ENCODE measurements at regions not wholly inside any gene's neighbourhood (a gene's known extent, or its start where the extent isn't known, plus 50 kb on each side); places are given as distances from the start of the nearest gene placed in this dataset.

GRCh38 chr9:86672301-86672700 lies 275.0 kb downstream of the GAS1 start:
- no peaks in the 10 kb centered on the region for H4K20me1 ChIP-seq (ENCODE audit: insufficient read depth)
- no peak overlapping the region for H3K4me2 ChIP-seq
- H2AFZ ChIP-seq (ENCODE audit: low read depth), result no peak overlapping the region
- no peak overlapping the region for H3K27ac ChIP-seq (ENCODE audit: low read depth in 2 of 2, low read length in 1 of 2)
- H3K27me3 ChIP-seq (ENCODE audit: insufficient read depth), result no peaks in the 10 kb centered on the region
- H3K36me3 ChIP-seq (replicated peaks in 1 of 2; ENCODE audit: control insufficient read depth in 1 of 2, insufficient read depth in 2 of 2, low read length in 1 of 2), result no peaks in the 10 kb centered on the region
- 76% methylated on average over 9 of the region's 9 CpGs for WGBS (ENCODE audit: low lambda C conversion rate)
- H3K4me1 ChIP-seq (ENCODE audit: control insufficient read depth in 1 of 2, insufficient read depth in 2 of 2, low read depth in 1 of 2, low read length in 1 of 2), result peaks cover 2 to 6% of the 10 kb centered on the region in 2 experiments; a peak in 1 of 4 replicates
- DNase-seq, result no peak
- 0 out of 2 replicates have a peak, but pooled peaks cover 8% of the 10 kb centered on the region for H3K9me3 ChIP-seq
- TF ChIP-seq TCF12 (IDR thresholded peaks at IDR 0.05) (no peak), RFX5 (IDR thresholded peaks at IDR 0.05; ENCODE audit: low read length) (no peak), MAX (IDR thresholded peaks at IDR 0.05; ENCODE audit: low read depth) (no peak)
- H3K79me2 ChIP-seq (ENCODE audit: insufficient read depth), result no peaks in the 10 kb centered on the region
- no peak overlapping the region for H3K9ac ChIP-seq
- ChIA-PET POLR2A (no interaction called here), CTCF (no interaction called here)
- H3K4me3 ChIP-seq (ENCODE audit: low read depth in 2 of 2, low read length in 1 of 2), result no peak overlapping the region
- no peaks in the 10 kb centered on the region for H3F3A ChIP-seq (replicated peaks; ENCODE audit: insufficient read depth)
- H3K9me2 ChIP-seq, result no peaks in the 10 kb centered on the region

- TF ChIP-seq FOXM1 (IDR thresholded peaks at IDR 0.05; ENCODE audit: low read depth) (no peak), RFX5 (IDR thresholded peaks at IDR 0.05; ENCODE audit: low read length) (no peak), GABPA (IDR thresholded peaks at IDR 0.05; ENCODE audit: low read depth) (no peak), RXRA (IDR thresholded peaks at IDR 0.05; ENCODE audit: borderline replicate concordance, low read depth) (no peak), IRF3 (IDR thresholded peaks at IDR 0.05; ENCODE audit: low read depth, low read length) (no peak), RAD21 (IDR thresholded peaks at IDR 0.05; ENCODE audit: low read length) (no peak), TEAD4 (IDR thresholded peaks at IDR 0.05; ENCODE audit: borderline replicate concordance, insufficient read depth) (no peak)
- WGBS (ENCODE audit: low lambda C conversion rate), result 39% methylated on average over 1 of the region's 1 CpG
- Histone ChIP-seq H3K9ac (no peak overlapping the region), H3K36me3 (replicated peaks in 1 of 2; ENCODE audit: control insufficient read depth in 1 of 2, insufficient read depth in 2 of 2, low read length in 1 of 2) (no peaks in the 10 kb centered on the region), H3K27me3 (ENCODE audit: insufficient read depth) (no peaks in the 10 kb centered on the region), H3K9me2 (no peaks in the 10 kb centered on the region), H3K4me1 (ENCODE audit: control insufficient read depth in 1 of 2, insufficient read depth in 2 of 2, low read depth in 1 of 2, low read length in 1 of 2) (peaks cover 2 to 6% of the 10 kb centered on the region in 2 experiments; a peak in 1 of 4 replicates), H3K27ac (ENCODE audit: low read depth in 2 of 2, low read length in 1 of 2) (no peak overlapping the region), H2AFZ (ENCODE audit: low read depth) (no peak overlapping the region; the same call in 1 of the 2 replicates), H3K4me2 (no peak overlapping the region), H3F3A (replicated peaks; ENCODE audit: insufficient read depth) (no peaks in the 10 kb centered on the region), H3K4me3 (ENCODE audit: low read depth in 2 of 2, low read length in 1 of 2) (no peak overlapping the region), H3K9me3 (0 out of 2 replicates have a peak, but pooled peaks cover 8% of the 10 kb centered on the region), H3K79me2 (ENCODE audit: insufficient read depth) (no peaks in the 10 kb centered on the region), H4K20me1 (ENCODE audit: insufficient read depth) (no peaks in the 10 kb centered on the region)
- ChIA-PET CTCF (interaction anchor here (1.0 kb wide), 2 partner anchors 50 to 78 kb away, joined by 3 read pairs; no protein-coding TSS in a partner anchor), POLR2A (no interaction called here)
- DNase-seq, result no peak
Observed at GRCh38 chr9:86671018-86671417, 276.3 kb downstream of the GAS1 start.

GRCh38 chr9:86670536-86670935 lies 276.8 kb downstream of the GAS1 start:
- 0 out of 2 replicates have a peak, but pooled peaks cover 8% of the 10 kb centered on the region for H3K9me3 ChIP-seq
- CTCF ChIA-PET, result interaction anchor here (1.0 kb wide), 2 partner anchors 50 to 79 kb away, joined by 3 read pairs; no protein-coding TSS in a partner anchor
- POLR2A ChIA-PET, result no interaction called here
- no peak for DNase-seq
- H3K79me2 ChIP-seq (ENCODE audit: insufficient read depth), result no peaks in the 10 kb centered on the region
- no peak overlapping the region for H3K4me2 ChIP-seq
- H2AFZ ChIP-seq (ENCODE audit: low read depth), result no peak overlapping the region; the same call in 1 of the 2 replicates
- no peaks in the 10 kb centered on the region for H3K9me2 ChIP-seq
- no peak overlapping the region for H3K4me3 ChIP-seq (ENCODE audit: low read depth in 2 of 2, low read length in 1 of 2)
- H3K27ac ChIP-seq (ENCODE audit: low read depth in 2 of 2, low read length in 1 of 2), result no peak overlapping the region
- H3K4me1 ChIP-seq (ENCODE audit: control insufficient read depth in 1 of 2, insufficient read depth in 2 of 2, low read depth in 1 of 2, low read length in 1 of 2), result peaks cover 2 to 6% of the 10 kb centered on the region in 2 experiments; a peak in 1 of 4 replicates
- H3K36me3 ChIP-seq (replicated peaks in 1 of 2; ENCODE audit: control insufficient read depth in 1 of 2, insufficient read depth in 2 of 2, low read length in 1 of 2), result no peaks in the 10 kb centered on the region
- WGBS (ENCODE audit: low lambda C conversion rate), result 84% methylated on average over 4 of the region's 4 CpGs
- H3F3A ChIP-seq (replicated peaks; ENCODE audit: insufficient read depth), result no peaks in the 10 kb centered on the region
- H3K27me3 ChIP-seq (ENCODE audit: insufficient read depth), result no peaks in the 10 kb centered on the region
- no peaks in the 10 kb centered on the region for H4K20me1 ChIP-seq (ENCODE audit: insufficient read depth)
- no peak overlapping the region for H3K9ac ChIP-seq
- no peak for TF ChIP-seq ELF1 (IDR thresholded peaks at IDR 0.05)
- no peak for TF ChIP-seq SMC3 (IDR thresholded peaks at IDR 0.05; ENCODE audit: low read depth, low read length)
- TF ChIP-seq EP300 (IDR thresholded peaks at IDR 0.05; ENCODE audit: borderline replicate concordance in 1 of 2, low read depth in 1 of 2, low read length in 1 of 2), result no peak
- TF ChIP-seq TCF12 (IDR thresholded peaks at IDR 0.05), result no peak
- no peak for TF ChIP-seq FOXJ3 (CRISPR knock-in tag; IDR thresholded peaks at IDR 0.05)
- TF ChIP-seq MEF2A (IDR thresholded peaks at IDR 0.05; ENCODE audit: borderline replicate concordance, low read depth), result no peak
- TF ChIP-seq RAD21 (IDR thresholded peaks at IDR 0.05; ENCODE audit: low read length), result no peak
- TF ChIP-seq ZBTB33 (IDR thresholded peaks at IDR 0.05; ENCODE audit: borderline replicate concordance, low read depth), result no peak
- no peak for TF ChIP-seq GABPA (IDR thresholded peaks at IDR 0.05; ENCODE audit: low read depth)
- TF ChIP-seq CTCF (IDR thresholded peaks at IDR 0.05), result no peak
- no peak for TF ChIP-seq GATA2 (CRISPR knock-in tag; IDR thresholded peaks at IDR 0.05)
- TF ChIP-seq POLR2AphosphoS5 (IDR thresholded peaks at IDR 0.05; ENCODE audit: low read depth, low read length), result no peak
- TF ChIP-seq RCOR1 (IDR thresholded peaks at IDR 0.05; ENCODE audit: low read length), result no peak

Measured in SK-N-SH (cell line).